Karpas-422 (cell line): ENCODE measurements at regions not wholly inside any gene's neighbourhood (a gene's known extent, or its start where the extent isn't known, plus 50 kb on each side); places are given as distances from the start of the nearest gene placed in this dataset.
A peak's percentile ranks its signal among the peaks of the same experiment; 100 is the strongest.

Source experiments
- DNase-seq: peaks from one replicate; pipeline ENCODE4 v3.0.0-alpha.2; 2015
- H2AFZ ChIP-seq: fragments of 200-600 bp; sonication (generic); 2 replicates; pipeline ENCODE4 v1.6.1; 2014; ENCODE audit warnings: antibody characterized with exemption, low read length, mixed read lengths
- H3K27ac ChIP-seq: fragments of 200-600 bp; sonication (generic); 2 replicates; pipeline ENCODE4 v1.5.1; 2014; ENCODE audit warnings: mild to moderate bottlenecking, low read length, moderate library complexity
- H3K27me3 ChIP-seq: fragments of 200-600 bp; sonication (generic); 2 replicates; pipeline ENCODE4 v1.6.1; 2014; ENCODE audit warnings: low read length, mixed read lengths
- H3K36me3 ChIP-seq: fragments of 200-600 bp; sonication (generic); 2 replicates; pipeline ENCODE4 v1.6.1; 2014; ENCODE audit warnings: low read length, mixed read lengths; ENCODE audit not compliant: insufficient read depth
- H3K4me1 ChIP-seq: fragments of 200-600 bp; sonication (generic); 2 replicates; pipeline ENCODE4 v1.6.1; 2014; ENCODE audit warnings: mild to moderate bottlenecking, low read length, mixed read lengths
- H3K4me2 ChIP-seq: fragments of 200-600 bp; sonication (generic); 2 replicates; pipeline ENCODE4 v1.6.1; 2014; ENCODE audit warnings: low read length, low read depth, mild to moderate bottlenecking; ENCODE audit not compliant: poor library complexity, severe bottlenecking
- H3K4me3 ChIP-seq: fragments of 200-600 bp; sonication (generic); 2 replicates; pipeline ENCODE4 v1.5.1; 2014; ENCODE audit warnings: mild to moderate bottlenecking, antibody characterized with exemption, low read length, mixed read lengths
- H3K79me2 ChIP-seq: fragments of 200-600 bp; sonication (generic); 2 replicates; pipeline ENCODE4 v1.6.1; 2014; ENCODE audit warnings: mild to moderate bottlenecking, low read length, mixed read lengths
- H3K9ac ChIP-seq: fragments of 200-600 bp; sonication (generic); 2 replicates; pipeline ENCODE4 v1.6.0; 2014; ENCODE audit warnings: low read length
- H3K9me2 ChIP-seq: fragments of 200-600 bp; sonication (generic), shearing (Covaris generic); replicated peaks from 2 replicates; pipeline ENCODE4 v1.6.0; 2014; ENCODE audit warnings: mild to moderate bottlenecking, low read length, moderate library complexity; ENCODE audit not compliant: insufficient read depth
- H3K9me3 ChIP-seq: fragments of 300-700, 200-600 bp; sonication (generic); 2 replicates; pipeline ENCODE4 v1.6.1; 2014; ENCODE audit warnings: low read length, mixed read lengths
- H4K20me1 ChIP-seq: fragments of 200-600 bp; sonication (generic); 2 replicates; pipeline ENCODE4 v1.6.1; 2014; ENCODE audit warnings: mild to moderate bottlenecking, antibody characterized with exemption, low read length, low read depth; ENCODE audit not compliant: insufficient read depth

- Histone ChIP-seq H3K4me2 (no peak overlapping the region), H3K9me3 (no peaks in the 10 kb centered on the region), H3K27me3 (no peaks in the 10 kb centered on the region), H2AFZ (no peak overlapping the region), H3K4me1 (no peaks in the 10 kb centered on the region), H3K36me3 (no peaks in the 10 kb centered on the region), H3K4me3 (no peak overlapping the region), H3K27ac (no peak overlapping the region), H3K9ac (no peak overlapping the region), H3K79me2 (no peaks in the 10 kb centered on the region), H3K9me2 (no peaks in the 10 kb centered on the region), H4K20me1 (no peaks in the 10 kb centered on the region)
- no peak for DNase-seq
These were observed 202.8 kb upstream of the UBE2E2 start for GRCh38 chr3:23000371-23000770.

- Histone ChIP-seq H3K4me2 (no peak overlapping the region), H3K79me2 (no peaks in the 10 kb centered on the region), H3K4me1 (no peaks in the 10 kb centered on the region), H4K20me1 (no peaks in the 10 kb centered on the region), H3K4me3 (no peak overlapping the region), H3K9ac (no peak overlapping the region), H3K9me2 (no peaks in the 10 kb centered on the region), H3K9me3 (no peaks in the 10 kb centered on the region), H3K36me3 (no peaks in the 10 kb centered on the region), H3K27ac (no peak overlapping the region), H3K27me3 (no peaks in the 10 kb centered on the region), H2AFZ (no peak overlapping the region)
- DNase-seq, result no peak
These were observed 201.0 kb upstream of the UBE2E2 start for GRCh38 chr3:23002151-23002550.

GRCh38 chr3:23002836-23003732 lies 200.0 kb upstream of the UBE2E2 start:
- Histone ChIP-seq H3K27me3 (no peaks in the 10 kb centered on the region), H3K9ac (no peak overlapping the region), H3K79me2 (no peaks in the 10 kb centered on the region), H3K4me2 (no peak overlapping the region), H3K36me3 (no peaks in the 10 kb centered on the region), H3K9me2 (no peaks in the 10 kb centered on the region), H3K4me3 (no peak overlapping the region), H3K4me1 (no peaks in the 10 kb centered on the region), H4K20me1 (no peaks in the 10 kb centered on the region), H2AFZ (no peak overlapping the region), H3K9me3 (no peaks in the 10 kb centered on the region), H3K27ac (no peak overlapping the region)
- peak; percentile 55 for DNase-seq

- DNase-seq, result no peak
- Histone ChIP-seq H3K27me3 (no peaks in the 10 kb centered on the region), H3K9me2 (no peaks in the 10 kb centered on the region), H4K20me1 (no peaks in the 10 kb centered on the region), H2AFZ (no peak overlapping the region), H3K36me3 (no peaks in the 10 kb centered on the region), H3K27ac (no peak overlapping the region), H3K4me2 (no peak overlapping the region), H3K79me2 (no peaks in the 10 kb centered on the region), H3K4me1 (no peaks in the 10 kb centered on the region), H3K9me3 (no peaks in the 10 kb centered on the region), H3K4me3 (no peak overlapping the region), H3K9ac (no peak overlapping the region)
These were observed 199.4 kb upstream of the UBE2E2 start for GRCh38 chr3:23003733-23004046.

- no peaks in the 10 kb centered on the region for H3K9me2 ChIP-seq
- no peak overlapping the region for H3K4me2 ChIP-seq
- H3K9ac ChIP-seq, result no peak overlapping the region
- no peak overlapping the region for H3K4me3 ChIP-seq
- DNase-seq, result no peak
- no peaks in the 10 kb centered on the region for H3K4me1 ChIP-seq
- H3K27ac ChIP-seq, result no peak overlapping the region
- no peaks in the 10 kb centered on the region for H3K36me3 ChIP-seq
- no peaks in the 10 kb centered on the region for H3K79me2 ChIP-seq
- H4K20me1 ChIP-seq, result no peaks in the 10 kb centered on the region
- H3K9me3 ChIP-seq, result no peaks in the 10 kb centered on the region
- no peaks in the 10 kb centered on the region for H3K27me3 ChIP-seq
- no peak overlapping the region for H2AFZ ChIP-seq
These were observed 198.2 kb upstream of the UBE2E2 start for GRCh38 chr3:23004971-23005370.

GRCh38 chr3:23017801-23018200 lies 185.3 kb upstream of the UBE2E2 start:
- Histone ChIP-seq H3K79me2 (no peaks in the 10 kb centered on the region), H3K9me3 (no peaks in the 10 kb centered on the region), H3K27ac (no peak overlapping the region), H3K9ac (no peak overlapping the region), H3K4me1 (no peaks in the 10 kb centered on the region), H3K4me3 (no peak overlapping the region), H4K20me1 (no peaks in the 10 kb centered on the region), H3K27me3 (no peaks in the 10 kb centered on the region), H3K9me2 (no peaks in the 10 kb centered on the region), H2AFZ (no peak overlapping the region), H3K4me2 (no peak overlapping the region), H3K36me3 (no peaks in the 10 kb centered on the region)
- DNase-seq, result no peak

GRCh38 chr3:23019596-23020300 lies 183.4 kb upstream of the UBE2E2 start:
- H3K4me2 ChIP-seq, result no peak overlapping the region
- no peak for DNase-seq
- no peak overlapping the region for H2AFZ ChIP-seq
- no peaks in the 10 kb centered on the region for H3K27me3 ChIP-seq
- no peaks in the 10 kb centered on the region for H3K9me3 ChIP-seq
- no peaks in the 10 kb centered on the region for H3K9me2 ChIP-seq
- no peak overlapping the region for H3K4me3 ChIP-seq
- no peaks in the 10 kb centered on the region for H3K36me3 ChIP-seq
- H3K9ac ChIP-seq, result no peak overlapping the region
- H3K27ac ChIP-seq, result no peak overlapping the region
- H3K79me2 ChIP-seq, result no peaks in the 10 kb centered on the region
- H4K20me1 ChIP-seq, result no peaks in the 10 kb centered on the region
- H3K4me1 ChIP-seq, result no peaks in the 10 kb centered on the region

- Histone ChIP-seq H3K79me2 (no peaks in the 10 kb centered on the region), H3K27ac (no peak overlapping the region), H3K9me3 (no peaks in the 10 kb centered on the region), H2AFZ (no peak overlapping the region), H3K4me3 (no peak overlapping the region), H3K9me2 (no peaks in the 10 kb centered on the region), H3K27me3 (no peaks in the 10 kb centered on the region), H3K4me1 (no peaks in the 10 kb centered on the region), H3K9ac (no peak overlapping the region), H3K36me3 (no peaks in the 10 kb centered on the region), H4K20me1 (no peaks in the 10 kb centered on the region), H3K4me2 (no peak overlapping the region)
- no peak for DNase-seq
These were observed 174.8 kb upstream of the UBE2E2 start for GRCh38 chr3:23028294-23028693.
